SKM-1 treated with dmso at 0.1 percent for 144 hours (cell line): ENCODE measurements at regions not wholly inside any gene's neighbourhood (a gene's known extent, or its start where the extent isn't known, plus 50 kb on each side); places are given as distances from the start of the nearest gene placed in this dataset.

ENCODE experiments used
- DNase-seq: peaks from one replicate; lab custom pipeline; 2025; ENCODE audit not compliant: unreplicated experiment; lab: John Stamatoyannopoulos, UW

GRCh38 chr18:25454730-25455129, 102.8 kb upstream of the ZNF521 start:
- DNase-seq: no peak

- DNase-seq: no peak
These were observed 102.3 kb upstream of the ZNF521 start for GRCh38 chr18:25454270-25454659.

GRCh38 chr18:25453556-25454269, 101.7 kb upstream of the ZNF521 start:
- DNase-seq: no peak

- no peak for DNase-seq
These were observed 99.2 kb upstream of the ZNF521 start for GRCh38 chr18:25451077-25451658.

- DNase-seq: no peak
These were observed 97.1 kb upstream of the ZNF521 start for GRCh38 chr18:25449046-25449445.

GRCh38 chr18:25446972-25447371, 95.0 kb upstream of the ZNF521 start:
- DNase-seq: peak; percentile 1

- no peak for DNase-seq
These were observed 93.5 kb upstream of the ZNF521 start for GRCh38 chr18:25445430-25445829.

- no peak for DNase-seq
These were observed 91.8 kb upstream of the ZNF521 start for GRCh38 chr18:25443776-25444175.

- no peak for DNase-seq
These were observed 83.3 kb upstream of the ZNF521 start for GRCh38 chr18:25435149-25435782.

- DNase-seq: no peak
These were observed 82.8 kb upstream of the ZNF521 start for GRCh38 chr18:25434745-25435144.

- no peak for DNase-seq
These were observed 81.6 kb upstream of the ZNF521 start for GRCh38 chr18:25433590-25433989.

- no peak for DNase-seq
These were observed 73.1 kb upstream of the ZNF521 start for GRCh38 chr18:25425024-25425423.

GRCh38 chr18:25423760-25424159, 71.8 kb upstream of the ZNF521 start:
- DNase-seq: no peak

GRCh38 chr18:25423267-25423666, 71.3 kb upstream of the ZNF521 start:
- no peak for DNase-seq

- DNase-seq: no peak
These were observed 70.3 kb upstream of the ZNF521 start for GRCh38 chr18:25422230-25422629.

GRCh38 chr18:25420077-25420825, 68.3 kb upstream of the ZNF521 start:
- DNase-seq: no peak

GRCh38 chr18:25416374-25416773, 64.4 kb upstream of the ZNF521 start:
- no peak for DNase-seq

- no peak for DNase-seq
These were observed 58.0 kb upstream of the ZNF521 start for GRCh38 chr18:25409971-25410370.

- no peak for DNase-seq
These were observed 56.3 kb upstream of the ZNF521 start for GRCh38 chr18:25408293-25408692.
